Stimulated activated CD4-positive, alpha-beta T cell treated with anti-CD3 and anti-CD28 coated beads, Interleukin-4, amount 100 ng/mL, for 24 hours (primary cell): ENCODE measurements at regions not wholly inside any gene's neighbourhood (a gene's known extent, or its start where the extent isn't known, plus 50 kb on each side); places are given as distances from the start of the nearest gene placed in this dataset.
"Not testable (repeated sequence)": the region's sequence is repeated elsewhere in the genome, so short reads cannot be mapped to it uniquely, and the experiment has no call there.

Source experiments
- DNase-seq: peaks from one replicate; pipeline ENCODE4 v3.0.0-alpha.2; 2020

DNA sequence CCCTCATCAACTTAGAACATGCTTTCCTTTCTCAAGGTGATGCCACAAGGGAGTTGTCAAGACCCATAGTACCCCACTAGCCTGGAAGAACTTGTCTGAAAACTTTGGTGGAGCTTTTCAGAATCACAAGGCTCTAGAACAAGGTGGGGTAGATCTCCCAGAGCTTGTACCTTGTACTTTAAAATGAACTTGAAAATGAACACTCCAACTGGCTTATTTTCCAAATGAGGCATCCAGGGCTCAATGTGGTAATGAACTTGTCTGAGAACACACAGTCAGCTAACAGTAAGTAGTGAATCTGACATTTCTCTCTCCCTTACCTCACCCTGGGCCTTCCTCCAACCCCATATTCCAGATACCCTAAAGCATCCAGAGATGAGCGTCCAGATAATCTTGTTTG is 81.8 kb upstream of the THBS1 start:
- no peak for DNase-seq

DNA sequence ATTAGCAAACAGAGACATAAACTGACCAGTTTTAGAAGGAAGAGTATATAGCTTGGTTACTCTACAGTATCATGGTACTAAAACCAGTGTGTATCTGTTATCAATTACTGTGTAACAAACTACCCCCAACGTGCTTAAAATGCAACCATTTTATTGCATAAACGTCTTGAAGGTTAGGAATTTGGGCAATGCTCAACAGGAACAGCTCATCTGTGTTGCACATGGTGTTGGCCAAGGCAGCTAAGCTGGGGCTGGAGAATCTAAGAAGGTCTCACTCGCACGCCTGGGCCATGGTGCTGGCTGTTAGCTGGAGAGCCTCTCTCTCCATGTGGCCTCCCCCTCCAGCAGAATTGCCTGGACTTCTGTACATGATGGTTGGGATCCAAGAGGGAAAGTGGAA is 81.2 kb upstream of the THBS1 start:
- DNase-seq: no peak

DNA sequence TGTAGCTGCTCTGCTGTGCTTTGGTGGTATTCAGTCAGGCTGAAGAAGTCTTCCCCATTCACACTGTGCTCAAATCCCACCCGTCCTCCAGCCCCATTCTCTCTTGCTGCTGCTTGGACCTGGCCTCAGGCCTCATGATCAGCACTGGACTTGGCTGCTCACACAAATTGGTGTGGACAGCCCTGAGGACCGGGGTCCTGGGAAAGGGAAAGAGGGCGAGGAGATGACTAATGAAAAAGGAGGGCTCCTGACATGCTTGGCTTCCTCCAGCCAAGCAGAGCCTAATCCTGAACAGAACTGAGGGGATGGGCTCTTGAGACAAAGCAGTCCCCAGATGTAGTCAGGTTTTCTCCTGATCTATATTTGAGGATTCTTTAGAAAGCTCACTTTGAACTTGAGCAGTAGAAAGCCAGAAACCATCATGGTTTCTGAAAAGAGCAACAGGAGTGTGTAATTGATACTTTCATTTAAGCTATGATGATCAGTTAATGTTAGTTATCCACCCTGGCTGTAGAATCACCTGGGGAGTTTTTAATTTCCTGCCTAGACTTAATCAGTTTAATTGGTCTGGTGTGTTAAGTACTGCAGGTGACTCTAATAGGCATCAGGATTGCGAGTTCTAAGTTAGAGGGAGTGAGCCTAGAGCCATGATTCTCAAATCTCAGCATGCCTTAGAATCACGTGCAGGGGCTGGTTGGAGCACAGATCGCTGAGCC is 79.4 kb upstream of the THBS1 start:
- no peak for DNase-seq

DNA sequence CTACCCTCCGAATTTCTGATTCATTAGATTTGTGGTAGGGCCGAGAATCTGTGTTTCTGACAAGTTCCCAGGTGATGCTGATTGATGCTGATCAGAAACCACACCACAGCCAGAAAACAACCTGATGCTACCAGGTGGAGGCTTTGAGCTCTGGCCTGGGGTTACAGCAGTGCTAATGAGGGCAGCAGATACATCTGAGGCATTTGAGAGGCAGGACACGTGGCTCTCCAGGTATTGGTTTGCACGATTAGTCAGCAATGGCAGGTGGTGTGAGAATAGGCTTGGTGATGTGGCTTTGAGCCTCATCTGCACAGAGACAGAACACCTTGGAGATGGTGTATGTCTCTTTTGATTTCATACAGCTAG is 78.8 kb upstream of the THBS1 start:
- no peak for DNase-seq

DNA sequence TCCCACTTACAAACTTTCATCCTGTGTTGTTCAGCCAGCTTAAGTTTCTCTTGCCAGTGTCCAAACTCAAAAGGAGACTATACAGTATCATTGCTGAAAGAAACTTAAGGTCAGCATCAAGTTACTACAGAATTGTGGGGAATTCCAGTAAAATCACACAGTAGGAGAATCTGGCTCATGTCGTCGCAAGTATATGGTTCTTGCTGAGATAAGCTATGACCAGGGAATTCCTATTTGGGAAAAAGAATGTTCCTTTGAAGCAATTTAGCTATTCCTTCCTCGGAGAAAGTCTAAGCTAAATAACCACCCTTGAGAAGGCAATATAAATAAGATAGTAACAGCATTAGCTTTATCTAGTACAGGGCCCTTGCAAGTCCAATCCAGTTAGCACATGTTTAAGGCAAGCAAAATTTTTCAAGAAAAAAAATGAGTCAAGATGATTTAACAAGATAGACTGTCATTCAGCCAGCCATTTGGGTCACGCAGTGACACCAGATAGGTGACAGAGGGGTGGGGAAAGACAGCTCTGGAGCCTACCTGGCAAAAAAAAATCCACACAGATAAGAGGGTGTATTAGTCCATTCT is 78.2 kb upstream of the THBS1 start:
- DNase-seq: no peak

DNA sequence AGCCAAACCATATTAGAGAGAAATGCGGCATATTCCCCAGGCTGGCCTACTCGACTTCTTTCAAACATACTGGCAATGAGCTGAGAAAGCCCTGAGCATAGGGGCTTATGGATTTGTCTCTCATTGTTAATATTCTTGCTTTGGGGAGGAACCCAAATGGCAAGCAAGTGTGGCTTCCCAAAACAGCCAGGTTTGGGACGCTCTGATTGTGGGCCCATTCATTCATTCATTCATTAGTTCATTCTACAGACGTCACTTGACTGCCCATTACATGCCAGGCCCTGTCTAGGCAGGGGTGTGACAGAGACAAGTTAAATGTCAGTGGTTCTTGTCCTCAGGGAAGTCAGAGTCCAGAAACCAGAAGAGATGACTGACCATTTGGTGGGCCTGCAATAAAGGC is 77.4 kb upstream of the THBS1 start:
- no peak for DNase-seq

DNA sequence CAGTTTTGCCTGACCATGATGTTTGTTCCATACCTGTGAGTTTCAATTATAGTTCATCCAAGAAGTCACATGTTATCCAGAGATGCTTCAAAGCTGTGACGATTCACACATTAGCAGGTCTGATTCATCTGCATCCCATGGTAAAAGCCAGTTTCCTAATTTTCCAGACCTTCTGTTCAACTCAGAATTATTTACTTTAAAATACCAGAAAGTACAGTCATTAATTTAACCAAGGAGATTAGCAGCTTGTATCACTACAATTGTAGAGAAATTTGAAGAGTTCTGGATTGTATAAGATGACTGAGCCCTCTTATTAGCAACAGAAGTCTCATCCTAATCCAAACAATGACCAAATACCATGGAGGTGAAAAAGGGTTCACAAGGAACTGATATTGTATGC is 76.1 kb upstream of the THBS1 start:
- DNase-seq: no peak

DNA sequence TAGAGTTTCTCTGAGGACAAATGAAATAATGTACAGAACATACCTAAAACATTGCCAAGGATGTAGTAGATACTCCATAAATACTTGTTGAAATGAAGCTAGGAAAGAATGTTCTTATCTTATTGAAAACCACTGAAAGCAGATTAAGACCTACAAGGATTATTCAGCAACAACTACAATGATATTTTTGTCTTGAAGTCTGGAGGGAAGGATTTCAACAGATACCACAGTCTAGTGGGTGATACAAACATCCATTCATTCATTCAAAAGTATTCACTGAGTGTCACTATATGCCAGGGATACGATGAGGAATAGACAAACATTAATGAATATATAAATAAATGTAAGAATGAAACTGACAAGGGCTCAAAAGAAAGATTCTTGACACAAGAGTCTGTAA is 74.7 kb upstream of the THBS1 start:
- DNase-seq: no peak

DNA sequence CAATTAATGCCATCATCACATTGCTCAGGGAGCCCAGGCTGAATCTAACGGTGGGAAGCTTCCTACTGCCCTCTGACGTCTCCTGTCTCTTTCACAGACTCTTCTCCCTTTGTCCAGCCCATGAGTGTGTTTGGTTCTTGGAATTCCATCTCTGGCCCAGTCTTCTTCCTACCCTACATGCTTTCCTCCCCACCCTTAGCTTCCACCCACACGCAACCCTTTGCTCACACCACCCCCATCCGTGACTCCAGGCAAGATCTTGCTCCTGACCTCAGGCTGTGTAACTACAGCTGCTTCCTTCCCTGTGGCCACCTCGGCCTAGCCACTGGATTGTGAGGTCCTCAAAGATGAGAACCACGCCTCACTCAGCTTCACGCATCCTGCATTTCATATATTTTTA is 72.3 kb upstream of the THBS1 start:
- DNase-seq: no peak

DNA sequence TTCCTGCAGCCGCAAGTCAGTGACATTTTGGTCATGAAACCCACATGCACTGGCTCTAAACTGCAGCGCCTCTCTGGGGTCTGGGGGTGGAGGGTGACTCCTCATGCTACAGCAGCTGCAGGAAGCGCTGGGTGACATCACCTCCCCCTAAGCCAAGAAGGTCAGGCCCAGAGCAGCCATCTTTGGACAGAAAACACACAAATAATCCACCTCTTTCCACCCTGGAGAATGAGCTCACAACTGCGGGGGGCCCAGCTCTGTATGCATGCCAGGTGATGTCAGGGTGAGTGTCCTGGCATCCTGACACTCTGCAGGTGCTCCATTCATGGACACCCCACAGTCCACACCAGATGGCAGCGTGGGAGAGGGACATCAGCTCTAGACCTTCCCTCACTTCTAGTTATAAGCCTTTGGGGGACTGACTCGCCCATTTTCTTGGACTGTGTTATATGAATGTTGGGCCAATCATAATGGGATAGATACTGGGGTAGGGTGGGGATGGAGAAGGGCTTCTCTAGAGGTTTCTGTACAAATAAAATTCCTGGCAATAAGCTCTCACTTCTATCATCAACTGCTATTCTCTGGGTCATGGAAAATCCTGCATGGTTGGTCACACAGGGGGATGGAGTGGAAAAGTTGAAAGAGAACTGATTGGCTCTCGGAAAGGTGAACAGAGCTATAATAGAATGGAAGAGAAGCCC is 70.7 kb upstream of the THBS1 start:
- no peak for DNase-seq

DNA sequence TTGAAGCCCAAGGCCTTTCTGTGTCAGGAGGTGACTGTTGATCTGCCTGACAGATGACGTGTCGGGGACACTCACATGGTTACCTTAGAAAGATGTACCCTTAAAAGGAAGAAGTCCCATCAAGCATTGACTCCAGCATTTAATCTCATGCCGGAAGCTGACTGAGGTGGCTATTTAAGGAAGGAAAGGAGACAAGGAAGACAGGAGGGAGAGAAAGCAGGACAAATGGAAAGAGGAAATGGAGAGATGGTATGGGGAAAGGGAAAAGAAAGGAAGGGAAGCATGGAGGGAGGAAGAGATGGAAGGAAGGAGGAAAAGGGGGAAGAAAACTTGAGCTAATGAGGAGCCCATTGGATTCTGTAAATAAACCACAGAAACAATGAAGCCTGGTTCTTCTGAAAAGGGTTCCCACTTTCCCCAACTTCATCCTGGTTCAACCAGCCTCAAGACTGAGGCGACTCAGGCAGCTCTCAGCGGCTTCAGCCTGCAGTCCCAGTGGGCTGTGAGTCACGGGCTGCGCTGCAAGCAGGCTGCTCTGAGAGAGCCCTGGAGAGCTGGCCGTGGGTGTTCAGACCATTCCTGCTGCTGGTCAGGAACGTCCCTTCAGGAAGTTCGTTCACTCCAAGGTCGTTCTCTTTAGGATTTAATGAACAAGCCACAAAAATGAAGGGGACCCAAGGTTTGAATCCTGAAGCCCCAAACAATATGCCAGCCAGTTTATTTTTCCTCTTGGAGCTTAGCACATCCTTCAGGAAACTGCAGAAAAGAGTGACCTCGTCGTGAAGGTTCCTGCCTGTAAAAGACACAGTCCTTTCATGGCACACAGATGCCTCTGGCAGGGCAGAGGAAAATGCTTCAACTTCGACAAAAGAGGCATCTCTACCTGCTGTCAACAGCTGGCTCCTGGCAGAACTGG is 69.6 kb upstream of the THBS1 start:
- DNase-seq: no peak

DNA sequence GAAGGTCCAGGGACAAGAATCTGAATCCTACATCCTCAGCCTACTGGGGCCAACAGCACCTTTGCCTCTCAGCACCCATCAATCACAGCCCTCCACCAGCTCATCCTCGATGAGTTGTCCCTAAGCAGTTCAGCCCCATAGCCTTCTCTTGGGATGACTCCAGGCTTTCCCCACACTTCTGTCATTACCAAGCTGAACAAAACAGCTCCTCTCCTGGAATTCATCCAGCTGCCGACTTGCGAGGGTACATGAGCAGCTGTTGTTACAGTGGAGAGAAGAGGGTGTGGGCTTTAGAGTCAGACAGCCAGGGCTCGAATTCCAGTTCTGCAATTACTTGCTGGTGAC is 69.0 kb upstream of the THBS1 start:
- no peak for DNase-seq

DNA sequence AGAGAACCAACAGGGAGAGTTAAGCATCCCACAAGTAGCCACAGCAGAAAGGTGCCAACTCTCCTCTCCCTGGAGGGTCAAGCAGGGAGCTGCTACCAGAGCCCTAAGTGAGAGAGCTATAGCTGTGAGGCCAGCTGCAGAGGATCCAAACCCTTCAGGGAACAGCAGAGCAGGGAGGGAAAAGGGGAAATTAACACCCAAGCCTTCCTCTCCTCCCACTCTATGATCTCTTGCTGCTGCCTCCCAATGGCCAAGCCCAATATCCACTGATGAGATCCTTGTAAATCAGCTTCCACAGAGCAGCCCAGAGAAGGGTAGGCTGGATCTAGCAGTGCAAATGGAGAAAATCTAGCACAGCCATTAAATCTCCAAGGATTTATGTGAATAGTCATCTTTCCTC is 68.2 kb upstream of the THBS1 start:
- no peak for DNase-seq

DNA sequence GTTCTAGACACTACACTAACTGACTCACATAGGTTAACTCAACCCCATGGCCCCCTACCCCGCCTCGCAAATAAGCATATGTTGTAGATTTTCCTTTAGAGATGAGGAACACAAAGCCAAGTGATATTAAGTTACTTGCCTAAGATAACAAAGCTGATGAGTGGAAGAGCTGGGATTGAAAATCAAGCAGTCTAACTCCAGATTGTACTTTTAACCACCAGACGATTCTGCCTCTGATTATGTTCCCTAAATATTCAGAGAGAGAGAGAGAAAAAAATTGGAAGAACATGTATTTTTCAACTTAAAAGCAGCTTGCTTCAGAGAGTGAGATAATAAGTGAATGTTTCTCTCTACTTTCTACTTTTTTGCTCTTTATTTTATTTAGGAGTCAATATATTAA is 66.9 kb upstream of the THBS1 start:
- no peak for DNase-seq

DNA sequence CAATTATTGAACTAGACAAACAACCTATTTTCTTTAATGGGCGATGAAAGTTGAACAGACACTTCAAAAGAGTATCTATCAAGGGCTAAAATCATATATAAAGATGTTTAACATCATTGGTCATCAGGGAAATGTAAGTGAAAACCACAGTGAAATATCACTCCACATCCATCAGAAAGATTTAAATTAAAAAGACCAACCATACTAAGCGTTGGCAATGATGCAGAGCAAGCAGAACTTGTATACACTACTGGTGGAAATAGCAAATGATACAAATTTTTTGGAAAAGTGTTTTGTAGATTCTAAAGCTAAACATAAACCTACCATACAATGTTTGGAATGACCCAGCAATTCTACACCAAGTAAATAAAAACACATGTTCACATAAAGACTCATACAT is 65.9 kb upstream of the THBS1 start:
- no peak for DNase-seq

DNA sequence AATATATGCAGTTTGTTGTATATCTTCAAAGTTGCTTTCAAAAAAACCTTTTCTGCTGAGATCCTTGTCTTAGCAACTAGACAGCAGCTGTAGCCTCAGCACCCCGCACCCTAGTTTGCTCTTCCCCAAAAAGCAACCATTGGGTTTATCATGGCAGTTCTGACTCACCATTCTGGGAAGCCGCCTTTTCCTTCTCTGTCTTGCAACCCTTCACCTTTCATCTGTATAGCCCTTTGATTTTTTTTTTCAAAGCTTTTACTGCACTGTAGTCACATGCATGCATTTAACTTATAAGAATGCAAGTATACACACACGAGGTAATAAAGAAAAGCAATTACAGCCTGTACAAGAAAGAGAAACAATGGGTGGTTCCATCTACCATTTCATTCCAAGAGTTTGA is 65.1 kb upstream of the THBS1 start:
- DNase-seq: no peak

DNA sequence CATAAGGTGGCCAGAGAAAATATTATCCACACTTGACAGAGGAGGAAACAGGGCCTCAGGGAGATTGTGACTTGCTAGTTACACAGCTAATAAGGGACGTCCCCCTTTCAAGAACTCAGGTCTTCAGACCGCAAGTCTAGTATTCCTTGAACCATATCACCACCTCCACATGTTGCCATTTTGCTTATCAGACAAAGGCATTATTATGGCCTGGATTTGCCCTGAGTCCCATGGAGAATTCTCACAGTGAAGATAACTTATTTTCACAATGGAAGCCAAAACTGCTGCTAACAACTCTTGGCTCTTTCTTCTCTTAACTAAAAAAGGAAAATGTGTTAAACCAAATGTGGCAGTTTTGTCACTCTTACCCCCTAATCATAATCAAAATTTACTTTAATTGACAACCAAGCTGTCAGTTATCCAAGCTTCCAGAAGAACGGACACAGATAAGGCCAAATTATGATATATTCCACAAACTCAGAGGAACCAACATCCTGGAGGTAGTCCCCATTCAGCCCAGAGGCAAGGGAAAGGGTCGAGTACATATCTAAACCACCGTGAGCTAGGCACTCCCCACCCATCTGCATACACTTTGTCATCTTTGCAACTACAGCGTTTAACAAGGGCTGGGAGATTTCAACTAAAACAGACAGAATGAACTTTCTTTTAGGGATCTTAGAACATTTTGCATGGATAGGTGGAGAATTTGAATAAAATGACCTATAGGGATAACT is 63.6 kb upstream of the THBS1 start:
- DNase-seq: no peak

DNA sequence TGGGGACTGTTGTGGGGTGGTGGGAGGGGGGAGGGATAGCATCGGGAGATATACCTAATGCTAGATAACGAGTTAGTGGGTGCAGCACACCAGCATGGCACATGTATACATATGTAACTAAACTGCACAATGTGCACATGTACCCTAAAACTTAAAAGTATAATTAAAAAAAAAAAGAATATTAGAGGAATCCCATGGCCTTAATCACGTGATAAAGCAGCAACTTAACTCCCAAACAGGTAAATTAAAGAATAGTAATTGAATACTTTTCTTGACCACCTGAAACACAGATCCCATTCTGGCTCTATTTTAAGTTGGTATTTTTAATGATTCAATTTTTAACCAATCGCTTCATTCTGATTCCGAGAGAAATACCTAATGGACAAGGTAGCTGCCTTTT is 56.9 kb upstream of the THBS1 start:
- not testable (repeated sequence) for DNase-seq

DNA sequence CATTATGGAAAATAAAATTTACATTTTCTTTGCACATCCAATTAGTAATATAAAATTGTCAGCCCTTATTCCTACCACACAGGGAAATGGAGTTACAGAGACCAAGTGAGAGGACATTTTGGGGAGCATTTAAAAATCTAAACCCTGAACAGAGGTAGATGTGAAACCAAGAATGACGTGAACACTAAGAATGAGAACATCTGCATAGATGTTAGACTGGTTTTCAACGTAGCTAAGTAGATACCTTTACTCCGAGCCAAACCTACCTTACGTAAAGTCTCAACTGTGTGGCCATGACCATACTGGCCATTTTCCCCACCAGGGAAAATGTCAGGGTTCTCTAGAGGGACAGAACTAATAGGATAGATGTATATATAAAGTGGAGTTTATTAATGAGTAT is 51.4 kb upstream of the THBS1 start:
- DNase-seq: no peak

DNA sequence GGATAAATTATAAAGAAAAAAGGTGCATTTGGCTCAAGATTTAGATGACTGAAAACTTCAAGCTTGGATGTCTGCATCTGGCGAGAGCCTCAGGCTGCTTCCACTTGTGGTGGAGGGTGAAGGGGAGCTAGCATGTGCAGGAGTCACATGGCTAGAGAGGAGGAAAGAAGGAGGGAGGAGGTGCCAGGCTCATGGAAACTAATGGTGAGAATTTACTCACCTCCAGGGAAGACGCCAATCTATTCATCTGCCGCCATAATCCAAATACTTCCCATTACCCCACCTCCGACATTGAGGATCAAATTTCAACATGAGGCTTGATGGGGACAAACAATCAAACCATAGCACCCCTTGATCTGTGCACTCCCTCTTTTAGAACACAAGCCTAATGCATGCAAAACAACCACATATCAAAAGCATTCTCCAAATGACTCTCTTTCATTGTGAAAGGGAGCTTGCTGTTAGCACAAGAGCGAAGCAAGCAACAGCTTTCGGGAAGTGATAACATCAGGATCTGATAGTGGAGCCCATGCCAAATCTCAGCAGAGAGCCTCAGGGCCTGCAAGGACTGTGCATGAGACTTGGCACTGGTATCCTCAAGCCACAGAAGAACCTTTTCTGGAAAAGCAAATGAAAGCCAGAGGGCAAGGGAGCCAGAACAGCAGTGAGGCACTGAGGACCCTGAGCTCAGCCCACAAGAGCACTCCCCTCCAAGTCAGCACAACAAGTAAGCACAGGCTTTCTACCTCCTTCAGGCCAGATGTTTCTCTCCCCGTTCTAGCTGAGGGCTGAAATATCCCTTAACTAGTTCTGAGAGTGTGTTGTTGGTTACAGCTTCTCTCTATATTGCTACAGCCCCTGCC is 50.2 kb upstream of the THBS1 start:
- no peak for DNase-seq
